HCT116 (cell line): ENCODE measurements at regions not wholly inside any gene's neighbourhood (a gene's known extent, or its start where the extent isn't known, plus 50 kb on each side); places are given as distances from the start of the nearest gene placed in this dataset.

Source experiments
- CBX3 ChIP-seq: IDR thresholded peaks from 2 replicates; pipeline ENCODE4 v1.6.1; 2012; ENCODE audit warnings: low read depth
- CEBPB ChIP-seq: IDR thresholded peaks from 2 replicates; pipeline ENCODE4 v1.6.1; 2012; ENCODE audit warnings: low read depth
- ELF1 ChIP-seq: IDR thresholded peaks from 2 replicates; pipeline ENCODE4 v1.6.1; 2012; ENCODE audit warnings: low read depth, borderline replicate concordance
- EZH2 ChIP-seq: fragments of 200-600 bp; sonication (generic); IDR thresholded peaks from 2 replicates; pipeline ENCODE4 v1.6.1; 2017; ENCODE audit warnings: antibody characterized with exemption, mixed run types
- EZH2phosphoT487 ChIP-seq: fragments of 200-600 bp; IDR thresholded peaks from 2 replicates; pipeline ENCODE4 v1.6.1; 2018; ENCODE audit warnings: antibody characterized with exemption, borderline replicate concordance
- POLR2A ChIP-seq: IDR thresholded peaks from 2 replicates; pipeline ENCODE4 v1.7.0; 2011; ENCODE audit warnings: borderline replicate concordance; ENCODE audit not compliant: insufficient read depth, insufficient read length; ENCODE audit errors: extremely low read depth
- POLR2AphosphoS5 ChIP-seq: IDR thresholded peaks from 2 replicates; pipeline ENCODE4 v1.6.1; 2011; ENCODE audit warnings: mild to moderate bottlenecking, low read depth, low read length, moderate library complexity
- RAD21 ChIP-seq: IDR thresholded peaks from 2 replicates; pipeline ENCODE4 v1.6.1; 2012; ENCODE audit warnings: low read depth, mild to moderate bottlenecking
- SP1 ChIP-seq: IDR thresholded peaks from 2 replicates; pipeline ENCODE4 v1.6.1; 2012; ENCODE audit warnings: low read depth
- YY1 ChIP-seq: IDR thresholded peaks from 2 replicates; pipeline ENCODE4 v1.6.1; 2011; ENCODE audit warnings: low read length, low read depth, moderate library complexity, mild to moderate bottlenecking; ENCODE audit not compliant: insufficient replicate concordance; ENCODE audit errors: extremely low read depth
- ZBTB33 ChIP-seq: IDR thresholded peaks from 2 replicates; pipeline ENCODE4 v1.6.1; 2011; ENCODE audit warnings: mild to moderate bottlenecking, low read length, moderate library complexity; ENCODE audit not compliant: insufficient replicate concordance; ENCODE audit errors: extremely low read depth
- ZNF274 ChIP-seq: fragments of 200-500 bp; sonication (Bioruptor generic); IDR thresholded peaks from 2 replicates; pipeline ENCODE4 v1.6.1; 2014; ENCODE audit warnings: mild to moderate bottlenecking, low read depth, low read length, inconsistent platforms
- TF ChIP-seq, protein P1 (sequence below), 3 experiments: fragments of 200-600 bp in 1 of 3; sonication (generic) in 1 of 3; IDR thresholded peaks in 2 of 3; conservative IDR thresholded peaks in 1 of 3; 2 replicates each; pipeline ENCODE4 v1.5.1; 2012 to 2017; ENCODE audit warnings: low read depth in 2 of 3, low read length in 2 of 3, antibody characterized with exemption in 1 of 3, borderline replicate concordance in 1 of 3, control low read depth in 1 of 3, mild to moderate bottlenecking in 1 of 3, mixed read lengths in 1 of 3, mixed run types in 1 of 3, moderate library complexity in 1 of 3; ENCODE audit not compliant: insufficient read depth in 1 of 3
- TF ChIP-seq, protein P2 (sequence below): IDR thresholded peaks from 2 replicates; pipeline ENCODE4 v1.6.1; 2012

DNA sequence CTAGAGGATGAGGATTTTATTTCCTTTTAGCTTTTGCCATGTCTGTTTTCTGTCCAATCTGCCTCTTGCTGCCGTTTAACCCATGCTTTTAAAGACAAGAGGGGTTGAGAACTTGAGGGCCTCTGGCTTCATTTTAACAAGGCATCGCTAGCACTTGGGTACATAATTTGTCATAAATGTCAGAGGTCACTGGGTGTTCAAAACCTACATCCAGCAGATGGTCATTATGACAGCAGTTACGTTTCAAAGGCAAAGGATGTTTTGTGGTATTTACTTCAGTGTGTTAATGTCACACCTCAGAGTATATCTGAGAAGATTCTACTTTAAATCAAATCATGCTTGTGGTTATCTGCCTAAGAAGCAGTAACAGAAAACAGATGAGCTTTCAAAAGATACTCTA lies 918.3 kb downstream of the NR2F1-AS1 start:
- TF ChIP-seq, protein P1, sequence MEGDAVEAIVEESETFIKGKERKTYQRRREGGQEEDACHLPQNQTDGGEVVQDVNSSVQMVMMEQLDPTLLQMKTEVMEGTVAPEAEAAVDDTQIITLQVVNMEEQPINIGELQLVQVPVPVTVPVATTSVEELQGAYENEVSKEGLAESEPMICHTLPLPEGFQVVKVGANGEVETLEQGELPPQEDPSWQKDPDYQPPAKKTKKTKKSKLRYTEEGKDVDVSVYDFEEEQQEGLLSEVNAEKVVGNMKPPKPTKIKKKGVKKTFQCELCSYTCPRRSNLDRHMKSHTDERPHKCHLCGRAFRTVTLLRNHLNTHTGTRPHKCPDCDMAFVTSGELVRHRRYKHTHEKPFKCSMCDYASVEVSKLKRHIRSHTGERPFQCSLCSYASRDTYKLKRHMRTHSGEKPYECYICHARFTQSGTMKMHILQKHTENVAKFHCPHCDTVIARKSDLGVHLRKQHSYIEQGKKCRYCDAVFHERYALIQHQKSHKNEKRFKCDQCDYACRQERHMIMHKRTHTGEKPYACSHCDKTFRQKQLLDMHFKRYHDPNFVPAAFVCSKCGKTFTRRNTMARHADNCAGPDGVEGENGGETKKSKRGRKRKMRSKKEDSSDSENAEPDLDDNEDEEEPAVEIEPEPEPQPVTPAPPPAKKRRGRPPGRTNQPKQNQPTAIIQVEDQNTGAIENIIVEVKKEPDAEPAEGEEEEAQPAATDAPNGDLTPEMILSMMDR (IDR thresholded peaks at IDR 0.05 in 2 of 3, conservative IDR thresholded peaks at IDR 0.05 in 1 of 3; ENCODE audit: borderline replicate concordance in 1 of 3, insufficient read depth in 1 of 3, low read depth in 2 of 3, low read length in 2 of 3): no peak
- TF ChIP-seq POLR2AphosphoS5: no peak
- TF ChIP-seq ELF1: no peak
- no peak for TF ChIP-seq EZH2phosphoT487
- no peak for TF ChIP-seq ZNF274
- no peak for TF ChIP-seq POLR2A
- no peak for TF ChIP-seq EZH2
- no peak for TF ChIP-seq RAD21
- TF ChIP-seq, protein P2, sequence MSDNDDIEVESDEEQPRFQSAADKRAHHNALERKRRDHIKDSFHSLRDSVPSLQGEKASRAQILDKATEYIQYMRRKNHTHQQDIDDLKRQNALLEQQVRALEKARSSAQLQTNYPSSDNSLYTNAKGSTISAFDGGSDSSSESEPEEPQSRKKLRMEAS: no peak
- TF ChIP-seq YY1: no peak
- no peak for TF ChIP-seq SP1
- no peak for TF ChIP-seq CEBPB
- no peak for TF ChIP-seq CBX3
- TF ChIP-seq ZBTB33: no peak
